ENCODE measurements at regions not wholly inside any gene's neighbourhood (a gene's known extent, or its start where the extent isn't known, plus 50 kb on each side); places are given as distances from the start of the nearest gene placed in this dataset.

DNA sequence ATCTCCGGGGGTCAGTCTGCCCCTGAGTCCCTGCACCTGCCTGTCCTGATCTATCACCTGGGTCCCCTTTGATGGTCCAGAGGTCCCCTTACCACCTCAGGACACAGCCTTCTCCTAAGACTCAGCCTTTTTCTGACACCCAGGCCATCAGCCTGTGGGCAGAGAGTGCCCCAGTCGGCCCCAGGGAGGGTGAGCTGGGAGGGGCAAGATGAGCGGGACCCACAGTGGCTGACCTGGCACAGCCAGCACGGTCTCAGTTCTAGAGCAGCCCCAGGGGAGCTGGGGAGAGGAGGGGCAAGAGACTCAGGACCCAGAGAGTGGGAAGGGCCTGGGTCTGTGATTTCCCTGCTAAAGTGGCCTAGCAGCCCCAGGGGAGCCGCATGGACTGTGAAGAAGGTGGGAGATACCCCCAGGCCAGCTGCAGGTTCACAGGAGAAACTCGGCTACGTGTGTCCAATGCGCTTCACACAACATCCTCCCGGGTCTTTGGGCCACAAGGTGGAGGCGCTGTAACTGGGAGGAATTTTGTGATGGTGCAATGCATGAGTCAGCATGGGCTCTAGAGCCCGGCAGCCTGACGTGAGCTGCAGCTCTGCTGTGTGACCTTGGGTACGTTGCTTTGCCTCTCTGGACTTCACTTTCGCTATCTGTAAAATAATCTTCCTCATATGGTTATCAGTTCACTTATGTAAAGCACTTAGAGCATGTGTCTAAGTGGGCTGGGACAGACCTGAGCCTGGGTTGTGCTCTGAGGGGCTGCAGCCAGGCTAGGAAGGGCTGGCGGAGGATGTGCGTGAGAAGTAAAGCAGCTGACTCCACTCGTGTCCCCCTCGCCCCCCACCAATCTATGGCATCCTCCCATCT lies 67.2 kb upstream of the LHX1 start:
- DNase-seq = no peak

DNA sequence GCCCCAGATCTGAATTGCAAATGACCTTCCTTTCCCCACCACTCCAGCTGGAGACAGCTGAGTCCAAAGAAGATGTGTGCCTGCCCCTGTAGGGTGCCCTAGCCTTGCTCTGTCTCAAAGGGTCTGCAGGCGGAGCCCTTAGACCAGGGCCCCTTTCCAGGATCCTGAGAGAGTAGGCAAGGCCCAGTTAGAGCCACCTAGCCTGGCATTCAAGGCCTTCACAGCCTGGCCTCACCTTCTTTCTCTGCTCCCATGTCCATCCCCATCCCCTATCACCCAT lies 66.6 kb upstream of the LHX1 start:
- no peak for DNase-seq

DNA sequence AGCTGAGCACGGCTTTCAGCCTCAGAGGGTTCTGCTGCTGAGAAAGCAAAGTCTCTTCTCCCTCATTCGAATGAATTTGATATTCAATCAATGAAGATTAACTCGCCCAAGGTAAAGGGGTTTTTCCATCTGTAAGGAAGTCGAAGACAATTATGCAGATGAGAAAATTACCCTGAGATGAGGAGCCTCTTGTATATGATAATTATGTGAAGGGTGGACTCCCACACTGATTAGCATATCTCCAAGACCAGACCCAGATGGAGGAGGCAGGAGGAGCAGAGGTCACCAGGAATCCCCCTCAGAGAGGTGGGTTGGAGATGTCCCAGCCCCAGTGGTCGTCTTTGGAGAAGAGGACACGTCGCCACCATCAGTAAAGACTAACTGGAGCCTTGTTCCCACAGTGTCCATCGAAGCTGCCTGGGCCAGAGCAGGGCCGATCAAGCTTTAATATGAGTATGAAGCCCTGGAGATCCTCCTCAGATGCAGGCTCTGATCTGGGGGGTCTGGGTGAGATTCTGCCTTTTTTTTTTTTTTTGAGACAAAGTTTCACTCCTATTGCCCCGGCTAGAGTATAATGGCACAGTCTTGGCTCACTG lies 61.5 kb upstream of the LHX1 start:
- no peak for DNase-seq

GRCh38 chr17:36876966-36877365 lies 60.3 kb upstream of the LHX1 start:
- no peak for DNase-seq

DNA sequence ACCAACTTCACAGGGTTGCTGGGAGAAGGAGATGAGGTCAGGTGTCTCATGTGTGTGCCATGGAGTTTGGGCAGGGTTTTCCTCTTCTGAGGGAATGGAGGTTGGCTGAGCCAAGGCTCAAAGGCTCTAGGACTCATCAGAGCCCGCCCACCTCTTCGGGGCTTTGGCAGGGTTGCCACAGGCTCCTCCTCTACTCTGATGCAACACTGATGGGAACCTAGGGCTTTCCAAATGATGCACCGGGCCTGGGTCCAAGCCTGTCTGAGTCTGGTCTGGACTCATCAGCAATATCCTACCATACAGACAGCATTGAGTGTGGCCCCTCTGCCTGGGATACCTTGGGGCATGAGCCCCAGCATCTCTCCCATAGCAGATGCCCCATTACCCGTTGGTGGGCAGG lies 59.5 kb upstream of the LHX1 start:
- DNase-seq = peak; percentile 22

- DNase-seq = no peak
These were observed 59.1 kb upstream of the LHX1 start for GRCh38 chr17:36878216-36878615.

- no peak for DNase-seq
These were observed 58.2 kb upstream of the LHX1 start for GRCh38 chr17:36879027-36879426.

- no peak for DNase-seq
These were observed 57.6 kb upstream of the LHX1 start for GRCh38 chr17:36879624-36880131.

DNA sequence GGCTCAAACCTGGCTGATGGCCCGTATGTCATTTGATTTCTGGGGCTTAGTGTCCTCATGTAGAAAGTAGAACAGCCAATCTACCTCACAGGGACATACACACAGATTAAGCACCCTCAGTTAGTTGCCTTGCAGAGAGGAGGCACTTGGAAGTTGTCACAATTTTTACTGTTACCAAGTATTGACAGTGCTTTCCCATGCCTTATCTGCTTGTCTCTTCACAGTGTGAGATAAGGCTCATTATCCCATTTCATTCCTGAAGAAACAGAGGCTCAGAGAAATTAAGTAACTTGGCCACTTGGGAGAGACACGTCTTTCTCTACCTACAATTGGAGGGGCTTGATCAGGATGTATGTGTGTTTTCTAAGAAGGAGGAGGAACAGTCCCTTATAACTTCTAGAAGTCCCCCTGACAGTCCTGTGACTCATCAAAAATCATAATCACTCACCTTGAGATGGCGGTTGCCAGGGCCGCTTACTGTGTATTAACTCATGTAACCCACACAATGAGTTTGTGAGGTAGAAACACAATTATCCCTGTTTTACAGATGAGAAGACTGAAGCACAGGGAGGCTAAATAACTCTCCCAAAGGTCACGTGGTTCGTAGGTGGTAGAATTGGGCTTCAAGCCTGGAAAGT lies 56.9 kb upstream of the LHX1 start:
- DNase-seq = no peak

GRCh38 chr17:36881323-36881722 lies 56.0 kb upstream of the LHX1 start:
- no peak for DNase-seq

GRCh38 chr17:36884495-36885152 lies 52.7 kb upstream of the LHX1 start:
- no peak for DNase-seq

DNA sequence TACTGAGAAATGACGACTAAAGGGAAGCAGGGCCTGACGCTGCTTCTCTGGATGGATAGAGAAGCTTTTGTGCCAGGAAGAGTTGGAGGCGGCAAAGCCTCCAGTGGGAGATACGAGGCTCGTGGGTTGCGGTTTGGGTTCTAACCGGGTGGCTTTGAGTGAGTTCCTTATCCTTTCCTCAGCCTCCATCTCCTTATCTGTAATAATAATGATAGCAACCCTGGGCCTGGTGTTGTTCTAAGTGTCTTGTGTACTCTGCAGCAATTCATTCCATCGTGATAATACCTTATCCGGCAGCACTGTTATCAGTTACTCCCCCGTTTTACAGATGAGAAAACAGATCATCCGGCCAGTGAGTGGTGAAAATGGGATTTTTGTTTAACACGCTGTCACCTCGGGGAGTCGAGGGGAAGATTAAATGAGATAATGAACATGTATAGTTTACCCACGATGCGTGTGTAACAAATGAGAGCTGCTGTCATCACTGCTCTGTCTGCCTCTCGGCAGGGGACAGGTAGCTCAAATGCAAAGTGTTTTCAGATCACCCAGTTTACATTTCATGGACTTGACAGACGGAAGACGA lies 52.0 kb upstream of the LHX1 start:
- no peak for DNase-seq

GRCh38 chr17:36885771-36886377 lies 51.4 kb upstream of the LHX1 start:
- DNase-seq = no peak
